C4-2B (cell line): ENCODE measurements at regions not wholly inside any gene's neighbourhood (a gene's known extent, or its start where the extent isn't known, plus 50 kb on each side); places are given as distances from the start of the nearest gene placed in this dataset.

Experiments used
- H3K27ac ChIP-seq: fragments of 450-650 bp; 2 replicates; pipeline ENCODE4 v1.5.1; 2017
- ZFX ChIP-seq: fragments of 450-650 bp; IDR thresholded peaks from 2 replicates; pipeline ENCODE4 v1.6.1; 2017
- TF ChIP-seq, protein P1 (sequence below): fragments of 450-650 bp; conservative IDR thresholded peaks from 2 replicates; pipeline ENCODE4 v1.5.1; 2017; ENCODE audit warnings: mild to moderate bottlenecking

DNA sequence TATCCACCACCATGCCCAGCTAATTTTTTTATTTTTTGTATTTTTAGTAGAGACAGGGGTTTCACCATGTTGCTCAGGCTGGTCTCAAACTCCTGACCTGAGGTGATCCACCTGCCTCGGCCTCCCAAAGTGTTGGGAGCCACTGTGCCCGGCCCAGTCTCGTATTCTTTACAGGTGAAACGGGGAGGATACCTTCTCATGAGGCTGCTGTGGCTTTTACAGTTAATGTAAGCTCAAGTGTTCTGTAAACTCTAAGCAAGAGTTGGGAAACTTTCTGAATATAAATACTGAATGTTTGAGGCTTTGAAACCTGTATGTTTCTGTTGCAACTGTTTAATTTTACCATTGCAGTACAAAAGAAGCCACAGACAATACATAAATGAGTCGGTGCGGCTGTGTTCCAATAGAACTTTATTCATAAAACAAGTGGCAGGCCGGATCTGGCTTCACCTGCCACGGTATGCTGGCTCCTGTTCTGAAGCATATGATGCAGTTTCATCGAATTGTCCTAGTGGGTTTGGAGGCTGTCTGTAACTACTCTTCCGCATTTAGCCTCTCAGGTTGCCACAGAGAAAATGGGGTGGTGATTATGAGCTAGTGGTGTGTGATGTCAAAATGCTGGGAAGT is 192.5 kb upstream of the ZFP64 start:
- TF ChIP-seq ZFX = no peak
- TF ChIP-seq, protein P1, sequence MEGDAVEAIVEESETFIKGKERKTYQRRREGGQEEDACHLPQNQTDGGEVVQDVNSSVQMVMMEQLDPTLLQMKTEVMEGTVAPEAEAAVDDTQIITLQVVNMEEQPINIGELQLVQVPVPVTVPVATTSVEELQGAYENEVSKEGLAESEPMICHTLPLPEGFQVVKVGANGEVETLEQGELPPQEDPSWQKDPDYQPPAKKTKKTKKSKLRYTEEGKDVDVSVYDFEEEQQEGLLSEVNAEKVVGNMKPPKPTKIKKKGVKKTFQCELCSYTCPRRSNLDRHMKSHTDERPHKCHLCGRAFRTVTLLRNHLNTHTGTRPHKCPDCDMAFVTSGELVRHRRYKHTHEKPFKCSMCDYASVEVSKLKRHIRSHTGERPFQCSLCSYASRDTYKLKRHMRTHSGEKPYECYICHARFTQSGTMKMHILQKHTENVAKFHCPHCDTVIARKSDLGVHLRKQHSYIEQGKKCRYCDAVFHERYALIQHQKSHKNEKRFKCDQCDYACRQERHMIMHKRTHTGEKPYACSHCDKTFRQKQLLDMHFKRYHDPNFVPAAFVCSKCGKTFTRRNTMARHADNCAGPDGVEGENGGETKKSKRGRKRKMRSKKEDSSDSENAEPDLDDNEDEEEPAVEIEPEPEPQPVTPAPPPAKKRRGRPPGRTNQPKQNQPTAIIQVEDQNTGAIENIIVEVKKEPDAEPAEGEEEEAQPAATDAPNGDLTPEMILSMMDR = no peak
- H3K27ac ChIP-seq = no peak overlapping the region

DNA sequence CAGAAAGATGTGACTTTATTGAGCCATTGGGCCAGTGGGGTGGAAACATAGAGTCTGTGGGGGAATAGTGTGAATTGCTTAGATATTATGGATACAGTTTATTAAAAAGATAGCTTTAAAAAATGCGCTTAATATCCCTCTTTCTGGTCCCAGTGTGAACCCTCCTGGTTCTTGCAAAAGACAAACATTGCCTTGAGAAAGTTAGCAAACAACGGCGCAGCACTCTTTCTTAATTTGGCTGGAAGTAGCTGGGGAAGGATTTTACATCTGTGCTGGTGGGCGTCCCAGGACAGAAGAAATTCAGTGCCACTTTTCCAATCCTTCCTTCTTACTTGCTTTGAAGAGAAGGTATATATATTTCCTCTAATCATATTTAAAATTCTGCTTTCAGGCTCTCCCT is 191.4 kb upstream of the ZFP64 start:
- H3K27ac ChIP-seq = no peak overlapping the region
- TF ChIP-seq, protein P1 = no peak
- no peak for TF ChIP-seq ZFX

DNA sequence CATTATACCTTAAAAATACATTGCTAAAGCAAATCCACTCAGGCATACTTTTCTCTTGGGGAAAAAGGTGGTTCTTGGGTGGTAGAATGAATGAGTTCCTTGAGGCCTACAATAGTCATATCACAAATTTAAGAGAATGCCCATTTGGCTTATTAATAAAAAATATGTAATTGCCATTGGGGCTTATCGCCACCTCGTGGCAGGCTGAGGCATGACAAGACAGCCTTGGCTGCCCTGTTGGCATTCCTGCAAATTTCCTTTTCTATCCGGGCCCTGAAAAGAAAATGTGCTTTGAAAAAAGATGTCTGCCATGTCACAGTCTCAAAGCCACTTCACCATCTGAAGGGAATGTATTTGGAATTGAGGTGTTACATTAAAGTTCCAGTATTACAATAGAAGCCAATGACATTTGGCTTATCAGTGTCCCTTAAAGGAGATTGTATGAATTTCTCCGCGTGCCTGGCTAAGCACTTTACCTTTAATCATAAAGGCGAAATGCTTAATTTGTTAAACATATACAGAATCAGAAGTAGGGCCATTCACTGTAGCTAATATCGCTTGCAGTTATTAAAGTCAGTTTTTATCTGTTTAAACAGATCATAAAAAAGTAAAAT is 188.3 kb upstream of the ZFP64 start:
- TF ChIP-seq, protein P1 = peak; percentile 98
- TF ChIP-seq ZFX = no peak
- H3K27ac ChIP-seq = no peak overlapping the region

DNA sequence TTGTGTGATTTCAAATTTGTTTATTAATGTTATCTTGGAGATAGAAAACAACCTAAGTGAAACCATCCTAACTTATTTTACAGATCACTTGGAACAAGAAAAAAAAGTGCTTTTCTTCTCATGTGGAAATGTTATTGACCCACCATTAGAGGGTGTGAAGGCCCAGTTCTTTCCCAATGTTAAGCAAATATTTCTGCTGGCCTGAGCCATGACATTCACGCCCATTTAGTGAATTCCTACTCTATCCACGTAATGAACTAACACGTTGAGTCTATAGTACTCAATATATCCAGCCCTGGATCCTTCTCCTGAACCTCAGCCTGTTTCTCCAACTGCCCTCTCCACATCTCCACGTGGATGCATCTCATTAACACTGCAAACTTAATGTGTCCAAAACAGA is 180.6 kb upstream of the ZFP64 start:
- TF ChIP-seq ZFX = no peak
- TF ChIP-seq, protein P1 = no peak
- no peak overlapping the region for H3K27ac ChIP-seq

DNA sequence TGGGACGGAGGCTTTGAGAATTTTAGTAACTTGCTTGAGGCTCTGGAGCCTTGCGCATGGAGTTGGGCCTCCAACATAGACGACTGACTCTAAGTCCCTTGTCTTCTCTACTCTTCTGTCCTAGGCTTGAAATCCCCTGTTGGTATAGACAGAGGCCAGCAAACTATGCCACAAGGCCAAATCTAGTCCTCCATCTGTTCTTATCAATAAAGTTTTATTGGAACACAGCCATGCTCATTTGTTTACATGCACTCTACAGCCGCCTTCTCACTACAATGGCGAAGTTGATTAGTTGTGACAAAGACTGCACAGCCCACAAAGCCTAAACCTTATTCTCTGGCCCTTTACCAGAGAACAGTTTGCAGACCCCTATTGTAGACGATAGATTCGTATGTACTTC is 174.1 kb upstream of the ZFP64 start:
- H3K27ac ChIP-seq = no peak overlapping the region
- TF ChIP-seq, protein P1 = no peak
- no peak for TF ChIP-seq ZFX

DNA sequence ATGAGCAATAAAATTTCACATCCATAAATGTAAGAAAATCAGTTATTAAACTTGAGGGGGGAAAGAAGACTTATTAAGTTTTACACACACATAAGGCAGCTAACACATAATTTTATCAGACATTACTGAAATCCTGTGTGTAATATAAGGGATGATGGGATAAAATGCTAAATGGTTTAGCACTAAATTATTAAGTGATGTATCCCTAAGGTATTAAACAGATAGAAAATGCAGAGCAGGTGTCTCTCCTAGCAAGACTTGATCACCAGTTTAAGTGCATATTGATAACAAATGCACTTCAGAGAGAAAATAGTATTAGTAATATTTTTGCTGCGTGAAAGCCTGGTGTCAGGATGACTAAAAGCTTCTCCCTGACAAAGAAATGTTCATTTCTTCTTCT is 172.8 kb upstream of the ZFP64 start:
- H3K27ac ChIP-seq = no peak overlapping the region
- TF ChIP-seq, protein P1 = no peak
- no peak for TF ChIP-seq ZFX

DNA sequence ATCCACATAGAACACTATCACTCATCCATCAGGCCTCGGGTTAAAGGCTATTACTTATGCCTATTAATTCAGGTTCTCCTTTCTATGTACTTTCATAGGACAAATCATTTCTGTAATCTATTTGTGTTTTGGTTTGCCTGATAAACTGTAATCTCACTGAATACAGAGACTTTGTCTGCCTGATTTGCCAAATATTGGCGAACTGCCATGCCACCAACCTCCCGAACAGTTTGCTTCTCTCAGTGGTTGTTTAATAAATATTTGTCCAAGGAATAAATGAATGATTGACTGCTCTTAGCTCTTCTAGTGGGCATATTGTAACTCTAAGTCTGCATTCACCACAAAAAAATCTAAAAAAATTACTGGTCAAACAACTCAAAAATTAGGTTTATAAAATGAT is 170.1 kb upstream of the ZFP64 start:
- H3K27ac ChIP-seq = no peak overlapping the region

More for the DNA sequence above, 170.1 kb upstream of the ZFP64 start:
- no peak for TF ChIP-seq ZFX
- TF ChIP-seq, protein P1 = no peak
